Right lobe of liver (tissue), 6 donors: ENCODE measurements at regions not wholly inside any gene's neighbourhood (a gene's known extent, or its start where the extent isn't known, plus 50 kb on each side); places are given as distances from the start of the nearest gene placed in this dataset.
"Not testable (repeated sequence)": the region's sequence is repeated elsewhere in the genome, so short reads cannot be mapped to it uniquely, and the experiment has no call there.

Experiments used
- ATAC-seq, 4 donors: fragments of 200-7000 bp; cut with Tn5 transposase; one replicate each; pipeline ENCODE4 v1.9.1; 2020; ENCODE audit warnings: mild to moderate bottlenecking in 4 of 4, moderate library complexity in 4 of 4
- DNase-seq, 3 donors: peaks; one replicate each; pipeline ENCODE4 v3.0.0-alpha.2; 2020
- H3K27ac ChIP-seq, 3 donors: fragments of 200-600 bp; one replicate each; pipeline ENCODE4 v1.8.0; 2022
- H3K27me3 ChIP-seq, 2 donors: fragments of 200-600 bp; one replicate each; pipeline ENCODE4 v1.8.0; 2022
- H3K36me3 ChIP-seq, 4 donors: fragments of 200-600 bp; sonication (generic) in 1 of 4; one replicate each; pipeline versions ENCODE4 v1.5.1 to v1.8.0; 2017 to 2022; ENCODE audit warnings: control low read depth in 1 of 4
- H3K4me1 ChIP-seq, 4 donors: fragments of 200-600 bp; sonication (generic) in 1 of 4; one replicate each; pipeline versions ENCODE4 v1.5.1 to v1.8.0; 2017 to 2022; ENCODE audit warnings: control low read depth in 1 of 4
- H3K4me3 ChIP-seq, 3 donors: fragments of 200-600 bp; one replicate each; pipeline ENCODE4 v1.8.0; 2022
- H3K9me3 ChIP-seq, 4 donors: fragments of 200-600 bp; sonication (generic) in 1 of 4; one replicate each; pipeline versions ENCODE4 v1.5.1 to v1.8.0; 2017 to 2022; ENCODE audit warnings: control low read depth in 1 of 4
- CTCF ChIP-seq, 4 donors: fragments of 200-600 bp in 3 of 4; fragments of 450-650 bp in 1 of 4; IDR thresholded peaks; one replicate each; pipeline versions ENCODE4 v1.5.1 to v1.8.0; 2016 to 2022; ENCODE audit warnings: antibody characterized with exemption in 4 of 4, mild to moderate bottlenecking in 2 of 4
- POLR2A ChIP-seq: fragments of 450-650 bp; IDR thresholded peaks from one replicate; pipeline ENCODE4 v1.6.1; 2017; ENCODE audit warnings: antibody characterized with exemption, mild to moderate bottlenecking
- WGBS: methylation state at CpG from one replicate; pipeline ENCODE4 v1.1.6; 2018; ENCODE audit warnings: low coverage, low lambda C conversion rate; ENCODE audit not compliant: insufficient coverage; ENCODE audit errors: missing lambda C conversion rate; 5-methylcytosine and 5-hydroxymethylcytosine counted together
- intact Hi-C, 2 donors: fragments of 100-400 bp; cut with DNase I; formaldehyde crosslinking; loops; one replicate each; pipeline versions ENCODE4 v1.11.2 to v1.14.1; 2022
- donor health status: DM: no; HTN: yes; CAD: no.
- donor health status: DM: no; HTN: no; CAD: no.
- donor health status: DM: no; HTN: no; CAD: no.
- donor health status: DM: no; HTN: yes; CAD: no.
- donor health status: DM: no; HTN: yes; CAD: no.

GRCh38 chr3:27637346-27637995 is 84.7 kb downstream of the EOMES start:
- Histone ChIP-seq H3K27ac (peak overlapping the region in 1 of 3 donors; percentile 1), H3K4me3 (no peak overlapping the region), H3K9me3 (no peaks in the 10 kb centered on the region), H3K27me3 (no peaks in the 10 kb centered on the region), H3K36me3 (no peaks in the 10 kb centered on the region), H3K4me1 (no peaks in the 10 kb centered on the region)
- peak; percentile 40 to 72 (median 55) for ATAC-seq
- WGBS = 67% methylated on average over 9 of the region's 9 CpGs
- intact Hi-C loops = no loop called here
- peak in 1 of 3 donors; percentile 37 for DNase-seq
- TF ChIP-seq POLR2A = no peak
- peak in 2 of 4 donors; percentile 1 to 6 for TF ChIP-seq CTCF (IDR thresholded peaks at IDR 0.05)

- H3K27ac ChIP-seq, H3K36me3 ChIP-seq, DNase-seq, H3K4me1 ChIP-seq, intact Hi-C loops, ATAC-seq, H3K9me3 ChIP-seq, H3K4me3 ChIP-seq, H3K27me3 ChIP-seq: not testable (repeated sequence)
- 67% methylated on average over 5 of the region's 5 CpGs for WGBS
Observed at GRCh38 chr3:27635006-27635405, 87.1 kb downstream of the EOMES start.

- H3K36me3 ChIP-seq = no peaks in the 10 kb centered on the region
- H3K27ac ChIP-seq = peak overlapping the region in 2 of 3 donors; percentile 62 to 76
- peak; percentile 39 to 66 (median 62) for ATAC-seq
- intact Hi-C loops = no loop called here
- no peaks in the 10 kb centered on the region for H3K27me3 ChIP-seq
- WGBS = 10% methylated on average over 6 of the region's 6 CpGs
- no peak for DNase-seq
- TF ChIP-seq CTCF (IDR thresholded peaks at IDR 0.05) = no peak
- H3K4me1 ChIP-seq = no peaks in the 10 kb centered on the region
- H3K4me3 ChIP-seq = peak overlapping the region; percentile 41 to 50 (median 45)
- no peaks in the 10 kb centered on the region for H3K9me3 ChIP-seq
Observed at GRCh38 chr3:27633224-27633545, 88.9 kb downstream of the EOMES start.

GRCh38 chr3:27632431-27633223 is 89.5 kb downstream of the EOMES start:
- ATAC-seq (peak; percentile 64 to 80 (median 76)), DNase-seq (peak in 2 of 3 donors; percentile 54 to 67)
- Histone ChIP-seq H3K9me3 (no peaks in the 10 kb centered on the region), H3K4me3 (peak overlapping the region; percentile 41 to 50 (median 45)), H3K36me3 (no peaks in the 10 kb centered on the region), H3K27ac (peak overlapping the region in 2 of 3 donors; percentile 62 to 76), H3K27me3 (no peaks in the 10 kb centered on the region), H3K4me1 (no peaks in the 10 kb centered on the region)
- TF ChIP-seq CTCF (IDR thresholded peaks at IDR 0.05) (no peak), POLR2A (no peak)
- intact Hi-C loops = no loop called here
- WGBS = 7% methylated on average over 21 of the region's 66 CpGs

- 72% methylated on average over 4 of the region's 4 CpGs for WGBS
- no peaks in the 10 kb centered on the region for H3K4me1 ChIP-seq
Observed at GRCh38 chr3:27630885-27631284, 91.2 kb downstream of the EOMES start.

More at GRCh38 chr3:27630885-27631284, 91.2 kb downstream of the EOMES start:
- Histone ChIP-seq H3K9me3 (no peaks in the 10 kb centered on the region), H3K36me3 (no peaks in the 10 kb centered on the region), H3K27ac (no peak overlapping the region), H3K27me3 (no peaks in the 10 kb centered on the region), H3K4me3 (no peak overlapping the region)
- ATAC-seq (no peak), DNase-seq (no peak)
- intact Hi-C loops = no loop called here
- TF ChIP-seq POLR2A = no peak
- no peak for TF ChIP-seq CTCF (IDR thresholded peaks at IDR 0.05)
